ENCODE measurements at regions not wholly inside any gene's neighbourhood (a gene's known extent, or its start where the extent isn't known, plus 50 kb on each side); places are given as distances from the start of the nearest gene placed in this dataset.
A peak's percentile ranks its signal among the peaks of the same experiment; 100 is the strongest.
"Not testable (repeated sequence)": the region's sequence is repeated elsewhere in the genome, so short reads cannot be mapped to it uniquely, and the experiment has no call there.

GRCh38 chr16:22572331-22573224 lies 61.9 kb downstream of the NPIPB5 start:
- DNase-seq, result not testable (repeated sequence)

- not testable (repeated sequence) for DNase-seq
Observed at GRCh38 chr16:22573225-22573530, 62.5 kb downstream of the NPIPB5 start.

- DNase-seq, result not testable (repeated sequence)
Observed at GRCh38 chr16:22576506-22576905, 65.8 kb downstream of the NPIPB5 start.

GRCh38 chr16:22583195-22583594 lies 72.5 kb downstream of the NPIPB5 start:
- DNase-seq, result not testable (repeated sequence)

- not testable (repeated sequence) for DNase-seq
Observed at GRCh38 chr16:22584459-22584858, 73.8 kb downstream of the NPIPB5 start.

GRCh38 chr16:22584941-22585340 lies 74.2 kb downstream of the NPIPB5 start:
- DNase-seq, result not testable (repeated sequence)

GRCh38 chr16:22585431-22585830 lies 74.7 kb downstream of the NPIPB5 start:
- DNase-seq, result peak; percentile 65

- DNase-seq, result not testable (repeated sequence)
Observed at GRCh38 chr16:22586732-22587131, 76.0 kb downstream of the NPIPB5 start.

- not testable (repeated sequence) for DNase-seq
Observed at GRCh38 chr16:22589757-22590156, 79.1 kb downstream of the NPIPB5 start.

- not testable (repeated sequence) for DNase-seq
Observed at GRCh38 chr16:22596445-22597045, 85.9 kb downstream of the NPIPB5 start.

- not testable (repeated sequence) for DNase-seq
Observed at GRCh38 chr16:22603744-22604143, 93.1 kb downstream of the NPIPB5 start.

- not testable (repeated sequence) for DNase-seq
Observed at GRCh38 chr16:22606619-22607018, 95.9 kb downstream of the NPIPB5 start.

- not testable (repeated sequence) for DNase-seq
Observed at GRCh38 chr16:22609798-22610197, 99.1 kb downstream of the NPIPB5 start.

GRCh38 chr16:22611128-22611527 lies 100.4 kb downstream of the NPIPB5 start:
- DNase-seq, result not testable (repeated sequence)

- DNase-seq, result no peak
Observed at GRCh38 chr16:22614271-22614947, 103.7 kb downstream of the NPIPB5 start.

GRCh38 chr16:22618842-22619241 lies 108.2 kb downstream of the NPIPB5 start:
- DNase-seq, result no peak

GRCh38 chr16:22621586-22622155 lies 111.0 kb downstream of the NPIPB5 start:
- DNase-seq, result no peak

- no peak for DNase-seq
Observed at GRCh38 chr16:22622703-22623102, 112.0 kb downstream of the NPIPB5 start.

- peak; percentile 36 for DNase-seq
Observed at GRCh38 chr16:22623351-22623781, 112.7 kb downstream of the NPIPB5 start.

GRCh38 chr16:22624038-22624799 lies 113.5 kb downstream of the NPIPB5 start:
- no peak for DNase-seq

GRCh38 chr16:22624800-22625533 lies 114.3 kb downstream of the NPIPB5 start:
- no peak for DNase-seq
